GM12891 (cell line): ENCODE measurements at regions not wholly inside any gene's neighbourhood (a gene's known extent, or its start where the extent isn't known, plus 50 kb on each side); places are given as distances from the start of the nearest gene placed in this dataset.

Experiments
- POLR2A ChIP-seq: IDR thresholded peaks from 2 replicates; pipeline ENCODE4 v1.6.1; 2011; ENCODE audit warnings: low read depth, low read length, control low read depth
- POLR2AphosphoS5 ChIP-seq: IDR thresholded peaks from 2 replicates; pipeline ENCODE4 v1.6.1; 2011; ENCODE audit warnings: low read depth, low read length, control low read depth
- SPI1 ChIP-seq: IDR thresholded peaks from 2 replicates; pipeline ENCODE4 v1.6.1; 2011; ENCODE audit warnings: low read depth, low read length, control low read depth
- TAF1 ChIP-seq: IDR thresholded peaks from 2 replicates; pipeline ENCODE4 v1.6.1; 2011; ENCODE audit warnings: low read depth, low read length, control low read depth

DNA sequence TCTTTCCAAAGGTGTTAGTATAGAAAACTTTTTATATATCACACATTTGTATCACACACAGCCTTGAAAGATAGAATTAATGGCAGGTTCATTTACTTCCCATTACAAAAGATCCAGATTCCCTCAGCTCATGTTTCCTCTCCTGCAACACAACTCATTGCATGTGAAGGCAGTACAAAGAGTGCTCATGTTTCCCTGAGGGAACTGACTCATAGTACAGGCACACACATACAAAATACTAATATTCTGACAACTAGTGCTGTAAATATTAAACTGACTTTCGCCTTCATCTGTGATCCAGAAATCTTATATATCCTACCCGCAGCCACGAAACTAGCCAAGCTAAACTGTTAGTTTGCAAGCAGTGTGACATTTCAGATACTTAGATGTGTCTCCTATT is 819.8 kb upstream of the PCDH7 start:
- no peak for TF ChIP-seq POLR2AphosphoS5
- TF ChIP-seq POLR2A: no peak
- TF ChIP-seq SPI1: no peak
- TF ChIP-seq TAF1: no peak
